Panc1 (cell line): ENCODE measurements at regions not wholly inside any gene's neighbourhood (a gene's known extent, or its start where the extent isn't known, plus 50 kb on each side); places are given as distances from the start of the nearest gene placed in this dataset.
"Not testable (repeated sequence)": the region's sequence is repeated elsewhere in the genome, so short reads cannot be mapped to it uniquely, and the experiment has no call there.

Experiments used
- ATAC-seq: fragments of 200-7000 bp; cut with Tn5 transposase; 2 replicates; pipeline ENCODE4 v1.9.1; 2020; ENCODE audit warnings: mild to moderate bottlenecking, moderate library complexity
- BruUV-seq: library from RNA; stranded (reverse); fragments of 400-500 nt; replicated peaks from 2 replicates; lab custom pipeline; 2021; lab: Mats Ljungman, UMichigan
- CTCF ChIA-PET: fragments of 300-600 bp; sonication (Branson Sonifier 250); formaldehyde crosslinking; loops from one replicate; lab custom pipeline; 2022; ENCODE audit warnings: antibody characterized with exemption; lab: Charles Lee
- POLR2A ChIA-PET: fragments of 300-600 bp; sonication (Branson Sonifier 250); formaldehyde crosslinking; loops from one replicate; lab custom pipeline; 2022; ENCODE audit warnings: antibody characterized with exemption; lab: Charles Lee
- DNase-seq: peaks from one replicate; pipeline ENCODE4 v3.0.0-alpha.2; 2010; ENCODE audit warnings: low read depth, low spot score
- H3K27ac ChIP-seq: 2 replicates; pipeline ENCODE4 v1.5.1; 2011; ENCODE audit warnings: mild to moderate bottlenecking, low read length, inconsistent platforms
- H3K27me3 ChIP-seq: fragments of 200-500 bp; sonication (Bioruptor generic); 2 replicates; pipeline ENCODE4 v1.6.0; 2014; ENCODE audit warnings: low read length, inconsistent platforms; ENCODE audit not compliant: control insufficient read depth, insufficient read depth
- H3K36me3 ChIP-seq: fragments of 200-500 bp; sonication (Bioruptor generic); 2 replicates; pipeline ENCODE4 v1.5.1; 2014; ENCODE audit warnings: inconsistent platforms, mild to moderate bottlenecking, low read length, moderate library complexity; ENCODE audit not compliant: control insufficient read depth, insufficient read depth
- H3K4me1 ChIP-seq: 2 replicates; pipeline ENCODE4 v1.5.1; 2011; ENCODE audit warnings: inconsistent platforms, mild to moderate bottlenecking, low read length, moderate library complexity; ENCODE audit not compliant: control insufficient read depth, insufficient read depth
- H3K4me3 ChIP-seq, 2 experiments: 2 replicates each; pipeline ENCODE4 v1.5.1; 2011 to 2012; ENCODE audit warnings: low read depth in 2 of 2, low read length in 2 of 2, mild to moderate bottlenecking in 2 of 2, inconsistent platforms in 1 of 2, moderate library complexity in 1 of 2
- H3K9me3 ChIP-seq: fragments of 200-500 bp; sonication (Bioruptor generic); 2 replicates; pipeline ENCODE4 v1.5.1; 2014; ENCODE audit warnings: low read depth, mild to moderate bottlenecking, inconsistent platforms, low read length, moderate library complexity; ENCODE audit not compliant: control insufficient read depth, insufficient read depth
- CTCF ChIP-seq: fragments of 450-650 bp; IDR thresholded peaks from 2 replicates; pipeline ENCODE4 v1.5.1; 2017; ENCODE audit warnings: mild to moderate bottlenecking
- POLR2AphosphoS5 ChIP-seq: IDR thresholded peaks from 2 replicates; pipeline ENCODE4 v1.6.1; 2012; ENCODE audit warnings: mild to moderate bottlenecking, low read depth, low read length, moderate library complexity
- REST ChIP-seq, 2 experiments: IDR thresholded peaks; 2 replicates each; pipeline ENCODE4 v1.6.1; 2011 to 2012; ENCODE audit warnings: low read depth in 2 of 2, control low read depth in 1 of 2, low read length in 1 of 2, mild to moderate bottlenecking in 1 of 2, moderate library complexity in 1 of 2; ENCODE audit not compliant: insufficient read depth in 1 of 2
- SIN3A ChIP-seq: IDR thresholded peaks from 2 replicates; pipeline ENCODE4 v1.6.1; 2012; ENCODE audit warnings: low read depth, mild to moderate bottlenecking, low read length, moderate library complexity, borderline replicate concordance; ENCODE audit not compliant: insufficient read depth
- TCF7L2 ChIP-seq: IDR thresholded peaks from 2 replicates; pipeline ENCODE4 v1.6.1; 2011; ENCODE audit warnings: mild to moderate bottlenecking, low read depth, low read length, inconsistent platforms
- in situ Hi-C: cut with HindIII; loops from 2 replicates; pipeline ENCODE4 v1.10.0; 2016; ENCODE audit warnings: low sequenced_read_pairs, low pct_unique_long_range_greater_than_20kb
- intact Hi-C: fragments of 100-400 bp; cut with micrococcal nuclease; formaldehyde crosslinking; loops from one replicate; pipeline ENCODE4 v1.10.0; 2022; ENCODE audit not compliant: unreplicated experiment

- peak overlapping the region; percentile 17; the same call in 1 of the 2 replicates for H3K27ac ChIP-seq
- ChIA-PET CTCF (no interaction called here), POLR2A (no interaction called here)
- peaks cover 4% of the 10 kb centered on the region for H3K4me1 ChIP-seq
- no peak overlapping the region for H3K4me3 ChIP-seq
- no TSS peak for BruUV-seq
- intact Hi-C loops = no loop called here
- in situ Hi-C loops = no loop called here
- TF ChIP-seq POLR2AphosphoS5 (no peak), SIN3A (no peak), REST (IDR thresholded peaks at IDR 0.05; ENCODE audit: insufficient read depth in 1 of 2, low read depth in 2 of 2, low read length in 1 of 2) (no peak), CTCF (no peak), TCF7L2 (no peak)
- H3K27me3 ChIP-seq = no peaks in the 10 kb centered on the region
- ATAC-seq (no peak), DNase-seq (no peak)
- peaks cover 3% of the 10 kb centered on the region; the same call in 1 of the 2 replicates for H3K9me3 ChIP-seq
- H3K36me3 ChIP-seq = no peaks in the 10 kb centered on the region
Measured at GRCh38 chr9:111740739-111741138, 54.0 kb downstream of the SHOC1 start.

- no peaks in the 10 kb centered on the region for H3K27me3 ChIP-seq
- no peaks in the 10 kb centered on the region for H3K4me1 ChIP-seq
- ChIA-PET CTCF (no interaction called here), POLR2A (no interaction called here)
- intact Hi-C loops (no loop called here), in situ Hi-C loops (no loop called here)
- no peak for TF ChIP-seq CTCF
- no peak for TF ChIP-seq REST (IDR thresholded peaks at IDR 0.05; ENCODE audit: insufficient read depth in 1 of 2, low read depth in 2 of 2, low read length in 1 of 2)
- no peak for TF ChIP-seq TCF7L2
- no peak for TF ChIP-seq POLR2AphosphoS5
- TF ChIP-seq SIN3A = no peak
- BruUV-seq = no TSS peak
- H3K9me3 ChIP-seq = 0 out of 2 replicates have a peak, but pooled peaks cover 3% of the 10 kb centered on the region
- DNase-seq = no peak
- no peaks in the 10 kb centered on the region for H3K36me3 ChIP-seq
- no peak for ATAC-seq
- no peak overlapping the region for H3K4me3 ChIP-seq
- H3K27ac ChIP-seq = no peak overlapping the region
Measured at GRCh38 chr9:111736714-111737113, 58.0 kb downstream of the SHOC1 start.

GRCh38 chr9:111735344-111735743, 59.4 kb downstream of the SHOC1 start:
- not testable (repeated sequence) for BruUV-seq

More at GRCh38 chr9:111735344-111735743, 59.4 kb downstream of the SHOC1 start:
- H3K4me1 ChIP-seq, POLR2A ChIA-PET, H3K36me3 ChIP-seq, intact Hi-C loops, CTCF ChIA-PET, in situ Hi-C loops, H3K27me3 ChIP-seq, H3K4me3 ChIP-seq, DNase-seq, H3K27ac ChIP-seq, ATAC-seq: not testable (repeated sequence)
- peaks cover 14% of the 10 kb centered on the region; the same call in 1 of the 2 replicates for H3K9me3 ChIP-seq
